Thymus (tissue), 11 donors: ENCODE measurements at regions not wholly inside any gene's neighbourhood (a gene's known extent, or its start where the extent isn't known, plus 50 kb on each side); places are given as distances from the start of the nearest gene placed in this dataset.
"Not testable (repeated sequence)": the region's sequence is repeated elsewhere in the genome, so short reads cannot be mapped to it uniquely, and the experiment has no call there.

Experiments used
- DNase-seq, 9 donors: peaks; one replicate each; pipeline ENCODE4 v3.0.0-alpha.2; 2013; ENCODE audit warnings: low spot score in 9 of 9, low read depth in 6 of 9, missing footprints in 1 of 9
- H3K27ac ChIP-seq, 2 donors: one replicate each; pipeline ENCODE4 v1.5.1; 2013; ENCODE audit warnings: control low read depth in 1 of 2, low read depth in 1 of 2, low read length in 1 of 2, mild to moderate bottlenecking in 1 of 2, moderate library complexity in 1 of 2
- H3K27me3 ChIP-seq, 2 donors: one replicate each; pipeline ENCODE4 v1.5.1; 2013; ENCODE audit warnings: low read length in 1 of 2; ENCODE audit not compliant: control insufficient read depth in 2 of 2, insufficient read depth in 1 of 2
- H3K36me3 ChIP-seq, 2 donors: one replicate each; pipeline ENCODE4 v1.5.1; 2013; ENCODE audit warnings: low read length in 1 of 2, mild to moderate bottlenecking in 1 of 2, moderate library complexity in 1 of 2; ENCODE audit not compliant: control insufficient read depth in 2 of 2, insufficient read depth in 2 of 2
- H3K4me1 ChIP-seq, 2 donors: one replicate each; pipeline ENCODE4 v1.5.1; 2013; ENCODE audit warnings: low read length in 2 of 2; ENCODE audit not compliant: control insufficient read depth in 2 of 2, insufficient read depth in 2 of 2
- H3K4me3 ChIP-seq, 2 donors: one replicate each; pipeline ENCODE4 v1.5.1; 2013; ENCODE audit warnings: low read length in 2 of 2, control low read depth in 1 of 2, mild to moderate bottlenecking in 1 of 2
- H3K9me3 ChIP-seq, 2 donors: one replicate each; pipeline ENCODE4 v1.5.1; 2013; ENCODE audit warnings: low read length in 1 of 2, mild to moderate bottlenecking in 1 of 2; ENCODE audit not compliant: control insufficient read depth in 2 of 2, insufficient read depth in 1 of 2
- WGBS: extraction: QIAGEN DNeasy Blood & Tissue Kit; methylation state at CpG from one replicate; pipeline ENCODE4 v1.1.7; 2013; 5-methylcytosine and 5-hydroxymethylcytosine counted together
- donor health status: healthy.

- no peaks in the 10 kb centered on the region for H3K4me1 ChIP-seq
- H3K27me3 ChIP-seq: no peaks in the 10 kb centered on the region
- H3K36me3 ChIP-seq: no peaks in the 10 kb centered on the region
- no peak overlapping the region for H3K4me3 ChIP-seq
- no peaks in the 10 kb centered on the region for H3K9me3 ChIP-seq
- DNase-seq: no peak
- no peak overlapping the region for H3K27ac ChIP-seq
Observed at GRCh38 chr16:59645194-59645593, 911.1 kb upstream of the GOT2 start.

DNA sequence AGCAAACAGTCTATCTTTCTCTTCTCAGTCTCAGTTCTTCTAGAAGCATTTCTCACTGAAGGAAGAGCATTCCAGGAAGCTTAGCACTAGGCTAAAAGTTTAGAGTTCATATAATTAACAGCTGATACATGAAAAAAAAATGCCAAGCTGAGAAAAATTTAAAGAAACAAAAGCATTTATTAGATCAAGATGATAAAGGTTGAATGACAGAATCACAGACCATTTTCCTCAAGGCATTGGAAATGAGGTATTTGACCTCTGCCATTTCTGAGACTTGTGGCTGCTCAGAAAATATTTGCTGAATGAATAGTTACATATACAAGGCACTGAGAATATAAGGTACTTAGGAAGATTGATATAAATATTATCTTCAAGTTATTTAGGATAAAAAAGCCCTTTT lies 901.6 kb upstream of the GOT2 start:
- Histone ChIP-seq H3K9me3 (peaks cover 0 to 7% of the 10 kb centered on the region in 2 donors), H3K27me3 (no peaks in the 10 kb centered on the region), H3K36me3 (no peaks in the 10 kb centered on the region), H3K4me1 (no peaks in the 10 kb centered on the region), H3K27ac (no peak overlapping the region), H3K4me3 (no peak overlapping the region)
- DNase-seq: no peak

DNA sequence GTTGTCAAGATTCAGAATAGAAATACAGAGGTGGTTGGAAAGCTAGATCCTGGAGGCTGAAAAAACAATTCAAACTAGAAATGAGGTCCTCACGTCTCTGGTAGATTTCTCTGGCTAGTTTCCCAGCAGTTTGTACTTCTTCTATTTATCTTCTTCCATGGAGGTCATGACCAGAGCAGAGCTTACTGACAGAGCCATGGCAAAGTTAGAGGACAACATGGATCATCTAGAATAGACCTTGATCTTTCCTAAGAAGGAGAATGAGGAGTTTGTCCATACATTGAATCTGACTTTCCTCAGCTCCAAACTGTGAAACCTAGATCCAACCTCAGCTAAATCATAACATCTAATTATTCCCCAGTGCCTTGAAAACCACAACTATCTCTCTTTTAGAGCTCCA lies 900.8 kb upstream of the GOT2 start:
- Histone ChIP-seq H3K4me1 (no peaks in the 10 kb centered on the region), H3K36me3 (no peaks in the 10 kb centered on the region), H3K27ac (no peak overlapping the region), H3K4me3 (no peak overlapping the region), H3K9me3 (peaks cover 0 to 7% of the 10 kb centered on the region in 2 donors), H3K27me3 (no peaks in the 10 kb centered on the region)
- 88% methylated on average over 1 of the region's 1 CpG for WGBS
- no peak for DNase-seq

DNA sequence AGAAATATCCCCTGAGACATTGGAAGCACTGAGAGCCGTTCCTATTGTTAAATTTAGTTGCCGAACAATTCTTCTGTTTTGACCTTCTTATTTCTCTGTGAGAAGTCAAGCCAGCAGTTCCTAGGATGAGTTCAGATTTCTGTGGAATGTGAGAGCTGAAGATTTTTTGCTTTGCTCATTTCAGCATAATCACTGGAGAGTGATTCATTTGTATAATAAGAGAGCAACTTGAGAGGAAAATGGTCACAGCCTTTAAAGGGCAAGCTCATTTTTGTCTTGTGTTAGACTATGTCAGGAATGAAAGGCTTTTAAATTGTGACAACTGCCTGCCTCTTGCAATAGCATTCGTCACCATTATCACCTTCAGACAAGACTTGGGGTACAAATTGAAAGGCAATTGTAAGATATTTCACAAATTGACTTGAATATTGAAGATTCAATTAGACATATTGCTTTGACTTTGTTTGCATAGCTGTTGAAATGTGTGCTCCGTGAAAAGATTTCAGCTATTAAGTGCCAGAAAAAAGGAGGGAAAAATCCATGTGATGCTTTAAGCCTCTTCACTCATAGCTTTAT lies 900.0 kb upstream of the GOT2 start:
- H3K36me3 ChIP-seq: no peaks in the 10 kb centered on the region
- WGBS: 87% methylated on average over 4 of the region's 4 CpGs
- H3K27me3 ChIP-seq: no peaks in the 10 kb centered on the region
- peaks cover 0 to 7% of the 10 kb centered on the region in 2 donors for H3K9me3 ChIP-seq
- no peak for DNase-seq
- no peak overlapping the region for H3K27ac ChIP-seq
- no peaks in the 10 kb centered on the region for H3K4me1 ChIP-seq
- H3K4me3 ChIP-seq: no peak overlapping the region

DNA sequence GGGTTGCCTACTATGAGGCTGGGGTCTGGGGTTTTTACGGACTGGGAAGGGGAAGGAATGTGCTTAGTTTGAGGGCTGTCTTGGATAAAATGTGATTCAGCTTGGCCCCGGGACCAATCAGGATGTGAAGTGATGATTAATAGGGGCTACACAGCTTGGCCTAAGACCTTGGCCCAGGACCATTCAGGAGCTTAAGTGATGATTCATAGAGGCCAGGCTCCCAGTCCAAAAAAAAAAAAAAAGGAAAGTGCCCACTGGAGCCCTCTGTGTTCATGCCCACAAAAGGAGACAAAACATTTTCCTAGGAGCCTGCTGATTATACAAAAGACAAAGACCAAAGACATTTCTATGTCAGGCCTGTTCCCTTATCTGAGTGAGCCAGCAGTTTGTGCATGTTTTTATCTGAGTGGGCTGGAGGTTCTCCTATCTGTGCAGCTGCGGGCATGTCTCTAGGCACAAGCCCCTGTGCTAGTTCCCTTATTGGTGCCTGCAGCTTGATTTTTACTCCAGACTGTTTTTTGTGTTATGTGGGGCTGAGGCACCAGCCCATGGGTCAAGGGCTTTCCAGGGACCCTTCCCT lies 898.2 kb upstream of the GOT2 start:
- 68% methylated on average over 3 of the region's 3 CpGs for WGBS
- H3K9me3 ChIP-seq: peaks cover 0 to 4% of the 10 kb centered on the region in 2 donors
- no peak overlapping the region for H3K27ac ChIP-seq
- DNase-seq: no peak
- no peak overlapping the region for H3K4me3 ChIP-seq
- no peaks in the 10 kb centered on the region for H3K4me1 ChIP-seq
- H3K36me3 ChIP-seq: no peaks in the 10 kb centered on the region
- no peaks in the 10 kb centered on the region for H3K27me3 ChIP-seq

DNA sequence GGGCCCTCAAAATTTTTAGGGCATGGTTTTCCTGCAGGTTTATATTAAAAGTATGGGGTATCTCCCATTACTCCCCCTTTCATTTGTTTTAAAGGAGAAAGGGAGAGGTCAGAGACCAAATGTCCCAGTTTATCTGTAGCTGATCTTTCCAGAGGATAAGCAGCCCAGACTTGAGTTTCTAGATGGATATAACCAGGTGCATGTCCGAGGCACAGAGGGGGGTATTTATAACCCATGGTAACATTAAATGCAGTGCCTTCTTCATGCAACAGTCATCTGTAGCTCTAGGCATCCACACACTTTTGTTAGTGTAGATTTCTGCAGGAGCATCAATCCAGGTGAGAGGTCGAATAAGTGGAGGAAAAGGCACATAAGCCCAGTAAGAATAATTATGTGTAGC lies 890.3 kb upstream of the GOT2 start:
- not testable (repeated sequence) for H3K36me3 ChIP-seq, H3K27me3 ChIP-seq, H3K9me3 ChIP-seq, H3K4me1 ChIP-seq, H3K4me3 ChIP-seq, DNase-seq, H3K27ac ChIP-seq
- WGBS: 76% methylated on average over 2 of the region's 2 CpGs

- no peaks in the 10 kb centered on the region for H3K9me3 ChIP-seq
- H3K4me3 ChIP-seq: no peak overlapping the region
- DNase-seq: no peak
- H3K4me1 ChIP-seq: no peaks in the 10 kb centered on the region
- 95% methylated on average over 2 of the region's 2 CpGs for WGBS
- no peaks in the 10 kb centered on the region for H3K36me3 ChIP-seq
- H3K27ac ChIP-seq: no peak overlapping the region
- no peaks in the 10 kb centered on the region for H3K27me3 ChIP-seq
Observed at GRCh38 chr16:59614466-59615240, 880.5 kb upstream of the GOT2 start.

- not testable (repeated sequence) for H3K9me3 ChIP-seq, DNase-seq, H3K36me3 ChIP-seq, H3K27me3 ChIP-seq, H3K4me1 ChIP-seq, H3K27ac ChIP-seq, H3K4me3 ChIP-seq
- WGBS: 63% methylated on average over 8 of the region's 8 CpGs
Observed at GRCh38 chr16:59612910-59613620, 878.9 kb upstream of the GOT2 start.

GRCh38 chr16:59612094-59612493 lies 878.0 kb upstream of the GOT2 start:
- no peaks in the 10 kb centered on the region for H3K4me1 ChIP-seq
- 56% methylated on average over 3 of the region's 3 CpGs for WGBS
- no peaks in the 10 kb centered on the region for H3K27me3 ChIP-seq
- no peak overlapping the region for H3K27ac ChIP-seq
- no peaks in the 10 kb centered on the region for H3K36me3 ChIP-seq
- H3K4me3 ChIP-seq: no peak overlapping the region
- H3K9me3 ChIP-seq: no peaks in the 10 kb centered on the region
- DNase-seq: no peak
